ENCODE measurements at regions not wholly inside any gene's neighbourhood (a gene's known extent, or its start where the extent isn't known, plus 50 kb on each side); places are given as distances from the start of the nearest gene placed in this dataset.

DNA sequence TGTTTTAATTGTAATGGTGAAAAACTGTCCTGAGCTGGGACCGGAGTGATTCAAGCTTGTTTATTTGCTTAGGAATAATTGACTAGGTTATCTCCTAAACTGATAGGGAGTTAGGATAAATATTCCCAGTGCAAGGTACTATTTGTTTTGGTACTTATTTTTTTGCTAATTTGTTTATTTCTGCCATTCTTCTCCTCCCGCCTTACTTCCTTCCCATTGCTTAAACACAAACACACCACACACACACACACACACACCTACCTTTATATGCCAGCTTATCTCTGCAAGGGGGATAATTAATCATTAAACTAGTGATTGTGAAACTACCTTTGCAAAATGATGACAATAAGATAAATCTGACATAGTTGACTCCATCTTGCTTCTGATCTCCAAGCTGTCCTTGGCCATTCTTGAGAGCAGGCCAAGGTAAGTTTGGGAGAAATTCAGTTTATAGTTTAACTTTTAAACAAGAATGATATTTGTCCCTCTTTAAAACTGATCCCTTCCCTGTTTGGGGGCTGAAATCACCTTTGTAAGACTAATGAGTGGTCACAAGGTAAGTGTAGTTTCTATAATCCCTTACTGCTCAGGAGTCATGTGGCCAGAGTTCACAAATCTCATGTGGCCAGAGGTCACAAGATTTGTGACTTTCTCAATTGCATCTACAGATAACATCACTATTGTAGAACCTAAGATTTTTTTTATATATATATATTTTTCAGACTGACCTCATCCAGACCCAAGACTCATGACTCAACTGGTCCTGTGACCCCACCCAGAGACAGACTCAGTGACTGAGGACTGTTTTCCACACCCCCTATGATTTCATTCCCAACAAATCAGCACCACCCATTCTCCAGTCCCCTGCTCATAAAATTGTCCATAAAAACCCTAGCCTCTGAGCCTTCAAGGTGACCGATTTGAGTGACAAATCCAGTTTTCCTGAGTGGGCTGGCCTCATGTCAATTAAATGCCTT is 83.1 kb upstream of the LRRTM4 start (continued):
- TF ChIP-seq, protein P1, sequence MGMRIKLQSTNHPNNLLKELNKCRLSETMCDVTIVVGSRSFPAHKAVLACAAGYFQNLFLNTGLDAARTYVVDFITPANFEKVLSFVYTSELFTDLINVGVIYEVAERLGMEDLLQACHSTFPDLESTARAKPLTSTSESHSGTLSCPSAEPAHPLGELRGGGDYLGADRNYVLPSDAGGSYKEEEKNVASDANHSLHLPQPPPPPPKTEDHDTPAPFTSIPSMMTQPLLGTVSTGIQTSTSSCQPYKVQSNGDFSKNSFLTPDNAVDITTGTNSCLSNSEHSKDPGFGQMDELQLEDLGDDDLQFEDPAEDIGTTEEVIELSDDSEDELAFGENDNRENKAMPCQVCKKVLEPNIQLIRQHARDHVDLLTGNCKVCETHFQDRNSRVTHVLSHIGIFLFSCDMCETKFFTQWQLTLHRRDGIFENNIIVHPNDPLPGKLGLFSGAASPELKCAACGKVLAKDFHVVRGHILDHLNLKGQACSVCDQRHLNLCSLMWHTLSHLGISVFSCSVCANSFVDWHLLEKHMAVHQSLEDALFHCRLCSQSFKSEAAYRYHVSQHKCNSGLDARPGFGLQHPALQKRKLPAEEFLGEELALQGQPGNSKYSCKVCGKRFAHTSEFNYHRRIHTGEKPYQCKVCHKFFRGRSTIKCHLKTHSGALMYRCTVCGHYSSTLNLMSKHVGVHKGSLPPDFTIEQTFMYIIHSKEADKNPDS (CRISPR knock-in tag; IDR thresholded peaks at IDR 0.05) = no peak
- TF ChIP-seq EZH2 (conservative IDR thresholded peaks at IDR 0.05; ENCODE audit: low read depth, low read length) (no peak), NFATC3 (CRISPR knock-in tag; IDR thresholded peaks at IDR 0.05) (no peak), ZNF562 (CRISPR knock-in tag; IDR thresholded peaks at IDR 0.05; ENCODE audit: borderline replicate concordance) (no peak), ZNF790 (CRISPR knock-in tag; IDR thresholded peaks at IDR 0.05; ENCODE audit: borderline replicate concordance) (no peak), KDM1A (CRISPR knock-in tag; IDR thresholded peaks at IDR 0.05) (no peak), HDAC2 (CRISPR knock-in tag; IDR thresholded peaks at IDR 0.05) (no peak), TOPORS (CRISPR knock-in tag; IDR thresholded peaks at IDR 0.05) (no peak), NFYC (CRISPR knock-in tag; IDR thresholded peaks at IDR 0.05) (no peak), ZSCAN20 (CRISPR knock-in tag; IDR thresholded peaks at IDR 0.05; ENCODE audit: borderline replicate concordance) (no peak), SATB2 (CRISPR knock-in tag; IDR thresholded peaks at IDR 0.05) (no peak), FOXA3 (CRISPR knock-in tag; IDR thresholded peaks at IDR 0.05) (peak; percentile 33; the same call in 1 of the 2 replicates), ZNF572 (CRISPR knock-in tag; IDR thresholded peaks at IDR 0.05) (no peak), HNRNPH1 (optimal IDR thresholded peaks at IDR 0.05; ENCODE audit: low read depth, low read length) (no peak), TOE1 (CRISPR knock-in tag; IDR thresholded peaks at IDR 0.05) (no peak), NR2C2 (CRISPR knock-in tag; IDR thresholded peaks at IDR 0.05; ENCODE audit: borderline replicate concordance) (no peak), ZNF567 (CRISPR knock-in tag; IDR thresholded peaks at IDR 0.05; ENCODE audit: borderline replicate concordance) (no peak), FOSL2 (CRISPR knock-in tag; IDR thresholded peaks at IDR 0.05) (no peak), CEBPB (IDR thresholded peaks at IDR 0.05; ENCODE audit: borderline replicate concordance, low read depth, low read length) (peak; percentile 66), TGIF2 (CRISPR knock-in tag; IDR thresholded peaks at IDR 0.05) (no peak), ZNF619 (CRISPR knock-in tag; IDR thresholded peaks at IDR 0.05) (no peak), RBM22 (optimal IDR thresholded peaks at IDR 0.05; ENCODE audit: low read length) (no peak)
- TF ChIP-seq, protein P2, sequence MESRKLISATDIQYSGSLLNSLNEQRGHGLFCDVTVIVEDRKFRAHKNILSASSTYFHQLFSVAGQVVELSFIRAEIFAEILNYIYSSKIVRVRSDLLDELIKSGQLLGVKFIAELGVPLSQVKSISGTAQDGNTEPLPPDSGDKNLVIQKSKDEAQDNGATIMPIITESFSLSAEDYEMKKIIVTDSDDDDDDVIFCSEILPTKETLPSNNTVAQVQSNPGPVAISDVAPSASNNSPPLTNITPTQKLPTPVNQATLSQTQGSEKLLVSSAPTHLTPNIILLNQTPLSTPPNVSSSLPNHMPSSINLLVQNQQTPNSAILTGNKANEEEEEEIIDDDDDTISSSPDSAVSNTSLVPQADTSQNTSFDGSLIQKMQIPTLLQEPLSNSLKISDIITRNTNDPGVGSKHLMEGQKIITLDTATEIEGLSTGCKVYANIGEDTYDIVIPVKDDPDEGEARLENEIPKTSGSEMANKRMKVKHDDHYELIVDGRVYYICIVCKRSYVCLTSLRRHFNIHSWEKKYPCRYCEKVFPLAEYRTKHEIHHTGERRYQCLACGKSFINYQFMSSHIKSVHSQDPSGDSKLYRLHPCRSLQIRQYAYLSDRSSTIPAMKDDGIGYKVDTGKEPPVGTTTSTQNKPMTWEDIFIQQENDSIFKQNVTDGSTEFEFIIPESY (CRISPR knock-in tag; IDR thresholded peaks at IDR 0.05) = no peak
- TF ChIP-seq, protein P3, sequence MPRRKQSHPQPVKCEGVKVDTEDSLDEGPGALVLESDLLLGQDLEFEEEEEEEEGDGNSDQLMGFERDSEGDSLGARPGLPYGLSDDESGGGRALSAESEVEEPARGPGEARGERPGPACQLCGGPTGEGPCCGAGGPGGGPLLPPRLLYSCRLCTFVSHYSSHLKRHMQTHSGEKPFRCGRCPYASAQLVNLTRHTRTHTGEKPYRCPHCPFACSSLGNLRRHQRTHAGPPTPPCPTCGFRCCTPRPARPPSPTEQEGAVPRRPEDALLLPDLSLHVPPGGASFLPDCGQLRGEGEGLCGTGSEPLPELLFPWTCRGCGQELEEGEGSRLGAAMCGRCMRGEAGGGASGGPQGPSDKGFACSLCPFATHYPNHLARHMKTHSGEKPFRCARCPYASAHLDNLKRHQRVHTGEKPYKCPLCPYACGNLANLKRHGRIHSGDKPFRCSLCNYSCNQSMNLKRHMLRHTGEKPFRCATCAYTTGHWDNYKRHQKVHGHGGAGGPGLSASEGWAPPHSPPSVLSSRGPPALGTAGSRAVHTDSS (CRISPR knock-in tag; conservative IDR thresholded peaks at IDR 0.05) = no peak
- TF ChIP-seq, protein P4, sequence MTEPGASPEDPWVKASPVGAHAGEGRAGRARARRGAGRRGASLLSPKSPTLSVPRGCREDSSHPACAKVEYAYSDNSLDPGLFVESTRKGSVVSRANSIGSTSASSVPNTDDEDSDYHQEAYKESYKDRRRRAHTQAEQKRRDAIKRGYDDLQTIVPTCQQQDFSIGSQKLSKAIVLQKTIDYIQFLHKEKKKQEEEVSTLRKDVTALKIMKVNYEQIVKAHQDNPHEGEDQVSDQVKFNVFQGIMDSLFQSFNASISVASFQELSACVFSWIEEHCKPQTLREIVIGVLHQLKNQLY (CRISPR knock-in tag; IDR thresholded peaks at IDR 0.05) = no peak

Measured in HepG2 (cell line).